ENCODE measurements at regions not wholly inside any gene's neighbourhood (a gene's known extent, or its start where the extent isn't known, plus 50 kb on each side); places are given as distances from the start of the nearest gene placed in this dataset.

DNA sequence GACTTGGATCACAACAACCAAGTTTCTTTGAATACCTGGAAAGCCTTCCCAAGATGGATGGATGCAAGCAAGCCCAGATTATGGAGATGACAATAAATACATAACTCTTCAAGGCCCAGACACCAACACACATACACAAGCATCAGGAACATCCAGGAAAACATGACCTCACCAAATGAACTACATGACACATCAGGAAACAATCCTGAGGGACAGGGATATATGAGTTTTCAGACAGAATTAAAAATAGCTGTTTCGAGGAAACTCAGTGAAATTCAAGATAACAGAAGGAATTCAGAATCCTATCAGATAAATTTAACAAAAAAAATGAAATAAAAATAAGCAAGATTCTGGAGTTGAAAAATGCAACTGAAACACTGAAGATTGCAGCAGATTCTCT lies 659.4 kb downstream of the METTL15 start:
- Histone ChIP-seq H3K27ac (ENCODE audit: low read depth, low read length) (no peak overlapping the region), H3K4me2 (ENCODE audit: low read length) (no peak overlapping the region), H3K9me3 (ENCODE audit: control insufficient read depth in 1 of 2, insufficient read depth in 1 of 2, low read depth in 1 of 2, low read length in 2 of 2) (no peaks in the 10 kb centered on the region), H3K4me1 (ENCODE audit: control insufficient read depth in 1 of 2, insufficient read depth in 2 of 2, low read length in 2 of 2) (peaks cover 0 to 3% of the 10 kb centered on the region in 2 experiments; a peak in 1 of 4 replicates), H2AFZ (ENCODE audit: low read depth, low read length, poor library complexity, severe bottlenecking) (no peak overlapping the region), H3K36me3 (ENCODE audit: control insufficient read depth in 1 of 2, insufficient read depth in 2 of 2, low read length in 2 of 2) (no peaks in the 10 kb centered on the region), H3K9ac (ENCODE audit: low read length) (no peak overlapping the region), H3K9me2 (ENCODE audit: insufficient read depth) (0 out of 2 replicates have a peak, but pooled peaks cover 3% of the 10 kb centered on the region), H3K27me3 (ENCODE audit: insufficient read depth, low read length) (no peaks in the 10 kb centered on the region), H3K4me3 (replicated peaks in 1 of 2; ENCODE audit: low read depth in 1 of 2, low read length in 2 of 2) (no peak overlapping the region), H4K20me1 (ENCODE audit: insufficient read depth) (no peaks in the 10 kb centered on the region), H3K79me2 (ENCODE audit: insufficient read depth, low read length) (no peaks in the 10 kb centered on the region)
- intact Hi-C loops (cut with micrococcal nuclease), result no loop called here
- no TSS peak for BruUV-seq (replicated peaks)
- DNase-seq (ENCODE audit: low read depth, low spot score), result no peak
- TF ChIP-seq, protein P1, sequence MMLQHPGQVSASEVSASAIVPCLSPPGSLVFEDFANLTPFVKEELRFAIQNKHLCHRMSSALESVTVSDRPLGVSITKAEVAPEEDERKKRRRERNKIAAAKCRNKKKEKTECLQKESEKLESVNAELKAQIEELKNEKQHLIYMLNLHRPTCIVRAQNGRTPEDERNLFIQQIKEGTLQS (IDR thresholded peaks at IDR 0.05), result no peak
- TF ChIP-seq FOSL1 (IDR thresholded peaks at IDR 0.05; ENCODE audit: low read depth) (no peak), EZH2 (IDR thresholded peaks at IDR 0.05) (no peak), REST (IDR thresholded peaks at IDR 0.05; ENCODE audit: low read depth) (no peak), ZNF274 (IDR thresholded peaks at IDR 0.05; ENCODE audit: low read depth, low read length) (no peak), POLR2A (IDR thresholded peaks at IDR 0.05; ENCODE audit: borderline replicate concordance, extremely low read depth, insufficient read depth, insufficient read length) (no peak), ZBTB33 (IDR thresholded peaks at IDR 0.05; ENCODE audit: extremely low read depth, insufficient replicate concordance, low read length) (no peak), CBX3 (IDR thresholded peaks at IDR 0.05; ENCODE audit: low read depth) (no peak), SIN3A (IDR thresholded peaks at IDR 0.05; ENCODE audit: low read depth) (no peak), SP1 (IDR thresholded peaks at IDR 0.05; ENCODE audit: low read depth) (no peak), SRF (IDR thresholded peaks at IDR 0.05; ENCODE audit: low read depth) (no peak), POLR2AphosphoS5 (IDR thresholded peaks at IDR 0.05; ENCODE audit: low read depth, low read length) (no peak), JUND (IDR thresholded peaks at IDR 0.05) (no peak), TCF7L2 (IDR thresholded peaks at IDR 0.05; ENCODE audit: borderline replicate concordance, extremely low read depth, insufficient read depth, insufficient read length) (no peak), RAD21 (IDR thresholded peaks at IDR 0.05; ENCODE audit: low read depth) (no peak), CEBPB (IDR thresholded peaks at IDR 0.05; ENCODE audit: low read depth) (no peak), YY1 (IDR thresholded peaks at IDR 0.05; ENCODE audit: extremely low read depth, insufficient replicate concordance, low read depth, low read length) (no peak)
- TF ChIP-seq, protein P2, sequence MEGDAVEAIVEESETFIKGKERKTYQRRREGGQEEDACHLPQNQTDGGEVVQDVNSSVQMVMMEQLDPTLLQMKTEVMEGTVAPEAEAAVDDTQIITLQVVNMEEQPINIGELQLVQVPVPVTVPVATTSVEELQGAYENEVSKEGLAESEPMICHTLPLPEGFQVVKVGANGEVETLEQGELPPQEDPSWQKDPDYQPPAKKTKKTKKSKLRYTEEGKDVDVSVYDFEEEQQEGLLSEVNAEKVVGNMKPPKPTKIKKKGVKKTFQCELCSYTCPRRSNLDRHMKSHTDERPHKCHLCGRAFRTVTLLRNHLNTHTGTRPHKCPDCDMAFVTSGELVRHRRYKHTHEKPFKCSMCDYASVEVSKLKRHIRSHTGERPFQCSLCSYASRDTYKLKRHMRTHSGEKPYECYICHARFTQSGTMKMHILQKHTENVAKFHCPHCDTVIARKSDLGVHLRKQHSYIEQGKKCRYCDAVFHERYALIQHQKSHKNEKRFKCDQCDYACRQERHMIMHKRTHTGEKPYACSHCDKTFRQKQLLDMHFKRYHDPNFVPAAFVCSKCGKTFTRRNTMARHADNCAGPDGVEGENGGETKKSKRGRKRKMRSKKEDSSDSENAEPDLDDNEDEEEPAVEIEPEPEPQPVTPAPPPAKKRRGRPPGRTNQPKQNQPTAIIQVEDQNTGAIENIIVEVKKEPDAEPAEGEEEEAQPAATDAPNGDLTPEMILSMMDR (IDR thresholded peaks at IDR 0.05 in 2 of 3, conservative IDR thresholded peaks at IDR 0.05 in 1 of 3; ENCODE audit: borderline replicate concordance in 1 of 3, insufficient read depth in 1 of 3, low read depth in 2 of 3, low read length in 2 of 3), result no peak
- ATAC-seq, result no peak
- ChIA-PET RAD21 (ENCODE audit: low non-redundant PET in 1 of 2, low total read pairs in 2 of 2, uncharacterized antibody in 2 of 2, unreplicated experiment in 2 of 2) (no interaction called here), POLR2A (no interaction called here), CTCF (interaction anchor here (0.9 kb wide), 1 partner anchor 238 kb away, joined by 3 read pairs; no protein-coding TSS in a partner anchor)
